Epidermal melanocyte (primary cell): ENCODE measurements at regions not wholly inside any gene's neighbourhood (a gene's known extent, or its start where the extent isn't known, plus 50 kb on each side); places are given as distances from the start of the nearest gene placed in this dataset.
"Not testable (repeated sequence)": the region's sequence is repeated elsewhere in the genome, so short reads cannot be mapped to it uniquely, and the experiment has no call there.

Experiments
- DNase-seq: peaks from one replicate; pipeline ENCODE4 v3.0.0; 2011; ENCODE audit warnings: low spot score; ENCODE audit not compliant: insufficient read length

GRCh38 chr10:46095943-46096342 lies 49.9 kb upstream of the MSMB start:
- not testable (repeated sequence) for DNase-seq

DNA sequence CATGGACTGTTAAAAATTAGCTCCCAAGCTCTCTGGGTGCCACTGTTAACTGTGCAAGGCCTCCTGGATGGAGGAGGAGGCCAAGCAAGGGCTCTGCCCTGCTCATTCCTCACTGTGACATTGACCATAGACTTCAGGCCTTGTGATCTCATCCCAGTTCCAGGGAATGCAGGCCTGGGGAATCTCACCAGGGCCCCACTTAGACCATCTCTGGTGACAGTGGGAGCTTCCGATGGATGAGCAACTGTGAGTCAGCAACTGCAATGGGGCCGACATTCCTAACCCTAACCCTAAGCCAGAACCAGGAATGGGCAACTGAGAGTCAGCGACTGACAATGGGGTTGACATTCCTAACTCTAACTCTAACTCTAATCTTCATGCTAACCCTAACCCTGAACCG lies 50.4 kb upstream of the MSMB start:
- DNase-seq: no peak

GRCh38 chr10:46096909-46097575 lies 51.0 kb upstream of the MSMB start:
- no peak for DNase-seq

- no peak for DNase-seq
These were observed 51.7 kb upstream of the MSMB start for GRCh38 chr10:46097576-46098317.

DNA sequence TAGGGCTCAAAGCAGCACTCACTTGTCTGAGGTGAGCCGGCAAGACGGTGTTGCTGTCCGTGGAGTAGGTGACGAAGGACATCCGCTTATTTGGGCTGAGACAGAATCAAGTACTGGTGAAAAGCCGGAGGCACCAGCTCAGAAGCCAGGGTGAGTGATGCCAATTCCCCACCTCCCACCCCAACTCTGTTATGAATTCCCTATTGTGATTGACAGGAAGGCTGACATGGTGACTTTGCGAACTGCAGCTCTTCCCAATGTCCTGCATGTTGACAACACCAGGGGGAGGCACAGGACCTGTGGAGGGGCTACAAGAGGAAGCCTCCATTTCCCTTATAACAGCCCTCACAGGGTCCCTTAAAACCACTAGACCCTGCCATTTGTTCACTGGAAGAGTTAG lies 52.3 kb upstream of the MSMB start:
- DNase-seq: no peak

DNA sequence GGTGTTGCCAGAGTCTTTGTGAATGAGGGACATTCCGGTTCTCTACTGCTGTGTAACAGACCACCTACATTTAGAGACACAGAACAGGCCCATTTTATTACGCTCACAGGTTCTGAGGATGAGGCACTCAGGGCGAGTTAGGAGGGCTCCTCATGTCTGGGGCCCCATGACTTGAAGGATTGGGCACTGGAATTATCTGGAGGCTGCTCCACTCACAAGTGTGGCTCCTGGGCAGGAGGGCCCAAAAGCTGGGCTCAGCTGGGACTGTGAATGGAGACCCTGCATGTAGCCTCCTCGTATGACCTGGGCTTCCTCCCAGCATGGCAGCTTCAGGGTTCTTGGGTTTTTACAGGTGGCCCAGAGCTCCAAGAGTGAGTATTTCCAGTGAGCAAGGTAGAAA lies 52.9 kb upstream of the MSMB start:
- not testable (repeated sequence) for DNase-seq

- no peak for DNase-seq
These were observed 58.1 kb upstream of the MSMB start for GRCh38 chr10:46104071-46104585.

DNA sequence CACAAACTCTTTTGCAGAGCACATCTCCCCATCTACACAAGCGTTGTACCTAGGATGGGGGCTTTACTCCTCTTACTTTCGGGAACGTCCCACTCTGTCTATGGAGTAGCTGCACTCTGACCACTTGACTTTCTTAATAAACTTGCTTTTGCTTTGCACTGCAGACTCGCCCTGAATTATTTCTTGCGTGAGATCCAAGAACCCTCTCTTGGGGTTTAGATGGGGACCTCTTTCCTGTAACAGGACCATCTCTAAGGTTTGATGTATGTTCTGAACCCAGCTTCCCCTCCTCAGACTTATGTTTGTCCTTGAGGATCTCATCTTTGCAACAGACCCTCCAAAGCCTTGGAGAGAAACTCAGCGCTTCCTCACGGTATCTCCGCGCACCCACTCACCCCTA lies 59.3 kb upstream of the MSMB start:
- not testable (repeated sequence) for DNase-seq

DNA sequence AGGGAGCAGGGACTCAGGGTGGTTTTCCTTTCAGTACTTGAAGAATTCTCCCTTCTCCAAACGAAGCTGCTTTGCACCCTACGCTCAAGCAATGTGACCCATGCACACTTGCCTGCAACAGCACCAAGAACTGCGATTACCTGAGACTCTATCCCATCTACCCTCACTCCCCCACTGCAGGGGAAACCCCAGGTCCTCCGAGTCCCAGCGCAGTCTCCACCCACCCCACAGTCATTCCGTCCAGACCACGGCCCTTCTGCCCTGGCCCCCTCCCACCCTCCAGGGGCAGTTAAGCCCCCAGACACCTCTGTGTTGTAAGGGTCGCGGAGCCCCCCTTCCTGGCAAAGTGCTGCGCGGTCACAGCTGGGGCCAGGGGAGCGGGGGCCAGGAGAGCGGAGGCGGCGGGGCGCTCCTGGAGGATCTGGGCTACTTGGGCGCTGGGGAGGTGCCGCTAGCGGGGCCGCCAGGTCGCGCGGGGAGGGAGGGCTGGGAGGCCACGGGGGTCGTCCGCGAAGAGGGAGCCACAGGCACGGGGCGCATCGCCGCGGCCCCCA lies 59.9 kb upstream of the MSMB start:
- not testable (repeated sequence) for DNase-seq

- DNase-seq: peak; percentile 18
These were observed 60.6 kb upstream of the MSMB start for GRCh38 chr10:46106410-46107255.

- DNase-seq: not testable (repeated sequence)
These were observed 62.1 kb upstream of the MSMB start for GRCh38 chr10:46108158-46108499.

- DNase-seq: not testable (repeated sequence)
These were observed 108.2 kb upstream of the MSMB start for GRCh38 chr10:46154271-46154670.

DNA sequence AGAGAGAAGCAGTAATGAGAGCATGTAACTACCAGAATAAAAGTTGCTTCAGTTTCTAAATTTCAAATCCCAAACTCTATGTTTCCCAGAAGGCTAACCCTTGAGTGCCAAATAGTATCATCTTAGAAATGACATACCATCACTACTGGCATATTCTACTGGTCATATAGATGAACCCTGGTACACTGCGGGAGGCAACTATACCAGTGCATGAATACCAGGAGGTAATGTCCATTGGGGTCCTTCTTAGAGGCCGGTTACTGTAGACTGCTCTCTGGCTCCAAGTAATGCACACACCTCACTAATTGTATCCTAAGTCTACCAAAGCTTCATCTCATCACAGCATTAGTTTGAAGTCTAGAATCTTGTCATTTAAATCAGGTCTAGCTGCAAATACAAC lies 108.6 kb upstream of the MSMB start:
- not testable (repeated sequence) for DNase-seq

GRCh38 chr10:46156866-46157265 lies 110.8 kb upstream of the MSMB start:
- not testable (repeated sequence) for DNase-seq

GRCh38 chr10:46169736-46170135 lies 117.1 kb upstream of the ANTXRL start:
- DNase-seq: no peak

GRCh38 chr10:46170789-46171188 lies 116.0 kb upstream of the ANTXRL start:
- DNase-seq: no peak

GRCh38 chr10:46171661-46172060 lies 115.1 kb upstream of the ANTXRL start:
- DNase-seq: no peak

DNA sequence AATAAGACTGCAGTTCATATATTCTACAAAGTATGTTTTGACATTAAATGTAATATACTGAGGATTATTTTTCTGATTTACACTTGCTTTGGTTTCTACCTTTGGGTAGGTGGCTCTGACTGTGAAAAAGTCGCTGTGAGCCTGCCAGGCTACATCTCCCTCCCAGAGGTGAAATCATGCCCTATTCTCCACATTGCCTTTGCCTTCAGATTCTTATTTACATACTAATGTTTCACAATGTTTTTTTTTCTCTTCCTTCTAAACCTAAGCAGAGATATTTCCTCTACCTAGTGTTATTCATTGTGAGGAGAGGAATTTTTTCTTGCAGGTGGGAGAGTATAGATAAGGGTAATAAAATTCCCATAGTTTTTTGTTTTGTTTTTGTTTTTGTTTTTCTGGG lies 111.5 kb upstream of the ANTXRL start:
- DNase-seq: no peak

GRCh38 chr10:46175831-46176230 lies 111.0 kb upstream of the ANTXRL start:
- DNase-seq: no peak

- DNase-seq: not testable (repeated sequence)
These were observed 99.4 kb upstream of the ANTXRL start for GRCh38 chr10:46187431-46187830.

DNA sequence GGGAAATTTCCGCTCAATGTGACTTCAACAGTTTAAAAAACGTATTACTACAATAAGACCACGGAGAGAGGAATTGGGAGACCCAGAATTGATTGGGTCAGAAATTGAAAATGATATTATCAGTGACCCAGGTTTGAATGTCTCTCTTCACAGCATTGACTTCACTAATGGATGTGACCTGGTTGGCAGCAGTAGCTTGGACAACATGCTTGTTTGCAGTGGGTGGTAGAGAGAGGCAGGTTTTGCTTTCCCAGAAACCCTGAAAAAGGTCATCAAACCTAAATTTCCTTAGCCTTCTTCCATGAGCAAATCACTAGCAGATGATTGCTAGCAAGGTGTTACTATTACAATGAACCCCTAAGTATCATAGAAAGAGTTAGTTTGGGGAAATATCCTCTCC lies 89.7 kb upstream of the ANTXRL start:
- DNase-seq: no peak

DNA sequence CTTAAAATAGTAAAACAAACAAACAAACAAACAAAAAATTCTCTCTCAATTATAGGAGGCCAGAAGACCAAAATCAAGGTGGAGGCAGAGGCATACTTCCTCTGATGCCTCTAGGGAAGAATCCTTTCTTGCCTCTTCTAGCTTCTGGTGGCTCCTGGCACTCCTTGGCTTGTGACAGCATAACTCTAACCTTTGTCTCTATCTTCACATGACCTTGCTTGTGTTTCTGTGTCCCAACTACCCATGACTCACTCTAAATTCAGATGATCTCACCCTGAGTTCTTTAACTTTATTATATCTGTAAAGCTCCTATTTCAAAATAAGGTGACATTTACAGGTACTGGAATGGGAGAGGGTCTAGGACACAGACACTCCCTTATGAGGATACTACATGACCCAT lies 88.3 kb upstream of the ANTXRL start:
- no peak for DNase-seq
